ENCODE measurements at regions not wholly inside any gene's neighbourhood (a gene's known extent, or its start where the extent isn't known, plus 50 kb on each side); places are given as distances from the start of the nearest gene placed in this dataset.

DNA sequence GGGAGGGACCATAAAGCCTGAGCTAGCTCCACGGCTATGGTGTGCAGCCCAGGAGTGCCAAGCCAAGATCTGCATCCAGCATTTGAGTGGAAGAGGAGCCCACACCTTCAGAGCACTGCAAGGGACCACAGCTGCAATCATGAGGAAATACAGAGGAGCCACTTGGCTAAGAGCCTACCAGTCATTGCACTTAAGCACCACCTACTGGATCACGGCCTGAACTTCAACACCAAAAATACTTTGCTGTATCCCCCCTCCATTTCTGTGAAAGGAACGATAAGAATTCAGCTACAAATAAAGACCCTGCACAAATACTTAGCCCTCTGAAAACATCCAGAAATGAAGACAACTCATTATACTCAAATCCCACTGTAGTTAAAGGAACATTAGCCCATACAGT lies 545.3 kb downstream of the TSN start:
- no peak for DNase-seq
- no peaks in the 10 kb centered on the region for H3K4me1 ChIP-seq
- 71 to 83% methylated on average over 3 of the region's 3 CpGs for WGBS, 2 donors
- FAIRE-seq = no peak
- intact Hi-C loops (cut with DNase I) = no loop called here
- no peaks in the 10 kb centered on the region for H3K27me3 ChIP-seq
- TF ChIP-seq, protein P1, sequence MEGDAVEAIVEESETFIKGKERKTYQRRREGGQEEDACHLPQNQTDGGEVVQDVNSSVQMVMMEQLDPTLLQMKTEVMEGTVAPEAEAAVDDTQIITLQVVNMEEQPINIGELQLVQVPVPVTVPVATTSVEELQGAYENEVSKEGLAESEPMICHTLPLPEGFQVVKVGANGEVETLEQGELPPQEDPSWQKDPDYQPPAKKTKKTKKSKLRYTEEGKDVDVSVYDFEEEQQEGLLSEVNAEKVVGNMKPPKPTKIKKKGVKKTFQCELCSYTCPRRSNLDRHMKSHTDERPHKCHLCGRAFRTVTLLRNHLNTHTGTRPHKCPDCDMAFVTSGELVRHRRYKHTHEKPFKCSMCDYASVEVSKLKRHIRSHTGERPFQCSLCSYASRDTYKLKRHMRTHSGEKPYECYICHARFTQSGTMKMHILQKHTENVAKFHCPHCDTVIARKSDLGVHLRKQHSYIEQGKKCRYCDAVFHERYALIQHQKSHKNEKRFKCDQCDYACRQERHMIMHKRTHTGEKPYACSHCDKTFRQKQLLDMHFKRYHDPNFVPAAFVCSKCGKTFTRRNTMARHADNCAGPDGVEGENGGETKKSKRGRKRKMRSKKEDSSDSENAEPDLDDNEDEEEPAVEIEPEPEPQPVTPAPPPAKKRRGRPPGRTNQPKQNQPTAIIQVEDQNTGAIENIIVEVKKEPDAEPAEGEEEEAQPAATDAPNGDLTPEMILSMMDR (IDR thresholded peaks at IDR 0.05) = no peak
- no peaks in the 10 kb centered on the region for H3K9me3 ChIP-seq
- no peak overlapping the region for H3K4me3 ChIP-seq
- ATAC-seq = no peak
- H3K36me3 ChIP-seq = no peaks in the 10 kb centered on the region
- H3K27ac ChIP-seq = no peak overlapping the region

DNA sequence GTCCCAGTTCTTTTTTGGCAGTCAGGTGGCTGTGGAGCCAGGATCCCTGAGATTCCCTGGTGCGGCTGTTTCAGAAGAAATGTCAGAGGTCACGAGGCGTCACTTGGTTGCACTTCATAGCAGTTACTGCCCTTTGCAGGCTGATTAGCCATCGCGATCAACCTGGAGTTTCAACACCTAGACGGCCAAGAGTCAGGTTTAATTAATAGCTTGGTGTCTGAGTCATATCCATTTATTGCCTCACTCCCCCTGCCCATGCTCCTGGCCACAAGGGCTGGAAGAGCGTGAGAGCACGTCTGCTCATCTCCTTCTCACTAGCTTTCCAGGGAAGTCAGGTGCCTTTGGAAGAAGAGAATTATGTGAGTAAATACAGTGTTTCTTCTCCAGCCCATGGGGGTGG lies 552.3 kb downstream of the TSN start:
- ATAC-seq = no peak
- Histone ChIP-seq H3K27me3 (no peaks in the 10 kb centered on the region), H3K27ac (no peak overlapping the region), H3K4me1 (no peaks in the 10 kb centered on the region), H3K9me3 (no peaks in the 10 kb centered on the region), H3K4me3 (no peak overlapping the region), H3K36me3 (no peaks in the 10 kb centered on the region)
- intact Hi-C loops (cut with DNase I) = no loop called here
- WGBS, 2 donors = 61 to 72% methylated on average over 8 of the region's 8 CpGs
- TF ChIP-seq, protein P1 (IDR thresholded peaks at IDR 0.05) = no peak
- FAIRE-seq = no peak
- no peak for DNase-seq

DNA sequence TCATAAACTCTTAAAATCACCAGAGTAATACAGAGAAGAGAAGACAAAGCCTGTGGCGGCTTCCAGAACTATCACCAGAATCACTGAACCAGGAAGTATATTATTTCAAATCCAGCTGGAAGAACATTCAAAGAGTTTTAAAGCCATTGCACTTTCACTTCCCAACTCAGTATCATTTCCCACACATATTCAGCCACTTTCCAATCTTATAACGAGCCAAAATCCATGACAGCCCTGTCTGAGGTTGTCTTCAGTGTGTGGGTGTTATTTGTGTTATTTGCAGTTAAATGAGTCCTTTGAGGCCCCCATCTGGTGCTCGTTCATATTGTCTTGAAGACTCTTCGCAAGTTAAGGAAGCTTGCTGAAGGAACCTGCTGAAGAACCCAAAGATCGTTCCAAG lies 559.9 kb downstream of the TSN start:
- Histone ChIP-seq H3K27me3 (no peaks in the 10 kb centered on the region), H3K4me3 (no peak overlapping the region), H3K9me3 (no peaks in the 10 kb centered on the region), H3K27ac (no peak overlapping the region), H3K4me1 (no peaks in the 10 kb centered on the region), H3K36me3 (no peaks in the 10 kb centered on the region)
- TF ChIP-seq, protein P1 (IDR thresholded peaks at IDR 0.05) = no peak
- DNase-seq (no peak), FAIRE-seq (no peak), ATAC-seq (no peak)
- WGBS, 2 donors = 57 to 70% methylated on average over 5 of the region's 5 CpGs
- intact Hi-C loops (cut with DNase I) = no loop called here

DNA sequence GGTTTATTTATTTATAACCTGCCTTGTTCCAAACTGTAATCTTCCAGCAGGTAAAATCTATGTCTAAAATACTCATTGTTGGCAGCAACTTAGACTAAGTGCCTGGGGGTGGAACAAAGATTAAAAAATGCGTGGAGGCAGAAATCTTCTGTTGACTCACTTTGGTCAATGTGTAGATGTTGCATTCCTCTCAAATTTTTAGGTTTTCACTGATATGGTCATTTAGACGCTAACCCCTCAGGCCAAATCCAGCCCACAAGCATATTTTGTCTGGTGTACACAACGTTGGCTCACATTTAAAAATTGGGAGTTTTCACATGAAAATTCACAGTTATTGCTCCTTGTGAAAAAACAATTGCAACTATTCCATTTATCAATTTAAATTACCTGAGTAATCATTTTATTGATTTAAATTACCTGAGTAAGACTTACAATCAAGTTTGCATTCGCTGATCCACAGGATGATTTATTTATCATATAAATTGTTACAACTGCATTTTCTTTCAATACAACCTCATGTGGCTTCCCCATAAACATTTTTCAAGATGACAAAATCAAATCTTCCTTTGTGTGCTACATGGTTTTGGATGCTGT lies 564.2 kb downstream of the TSN start:
- 53 to 59% methylated on average over 4 of the region's 4 CpGs for WGBS, 2 donors
- H3K27me3 ChIP-seq = no peaks in the 10 kb centered on the region
- DNase-seq = no peak
- intact Hi-C loops (cut with DNase I) = no loop called here
- no peaks in the 10 kb centered on the region for H3K36me3 ChIP-seq
- no peaks in the 10 kb centered on the region for H3K4me1 ChIP-seq
- no peak for ATAC-seq
- no peaks in the 10 kb centered on the region for H3K9me3 ChIP-seq
- FAIRE-seq = no peak
- TF ChIP-seq, protein P1 (IDR thresholded peaks at IDR 0.05) = no peak
- no peak overlapping the region for H3K27ac ChIP-seq
- no peak overlapping the region for H3K4me3 ChIP-seq

DNA sequence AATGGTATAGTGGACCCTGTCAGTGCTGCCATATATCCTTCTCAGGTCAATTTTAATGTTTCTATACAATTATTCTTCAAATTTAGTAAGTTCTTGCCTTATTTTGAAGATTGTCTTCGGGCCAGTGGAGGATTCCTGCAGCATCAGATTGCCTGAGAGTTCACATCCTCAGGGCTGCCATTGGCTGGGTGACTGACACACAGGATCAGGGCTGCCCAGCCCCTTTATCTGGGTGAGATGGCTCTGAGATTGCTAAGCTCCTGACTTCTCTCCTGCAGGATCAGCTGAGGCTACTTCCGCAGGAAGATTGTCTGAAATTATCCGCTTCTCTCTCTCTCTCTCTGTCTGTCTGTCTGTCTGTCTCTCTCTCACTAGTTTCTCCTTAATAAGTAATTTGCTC lies 567.4 kb downstream of the TSN start:
- TF ChIP-seq, protein P1 (IDR thresholded peaks at IDR 0.05) = no peak
- H3K4me3 ChIP-seq = no peak overlapping the region
- no peak for FAIRE-seq
- ATAC-seq = no peak
- H3K36me3 ChIP-seq = no peaks in the 10 kb centered on the region
- no peaks in the 10 kb centered on the region for H3K27me3 ChIP-seq
- H3K27ac ChIP-seq = no peak overlapping the region
- intact Hi-C loops (cut with DNase I) = no loop called here
- no peaks in the 10 kb centered on the region for H3K4me1 ChIP-seq
- no peak for DNase-seq
- WGBS, 2 donors = 72 to 78% methylated on average over 3 of the region's 3 CpGs
- H3K9me3 ChIP-seq = no peaks in the 10 kb centered on the region
